Right lung (tissue), 2 donors: ENCODE measurements at regions not wholly inside any gene's neighbourhood (a gene's known extent, or its start where the extent isn't known, plus 50 kb on each side); places are given as distances from the start of the nearest gene placed in this dataset.

Source experiments
- DNase-seq, 2 donors: peaks; one replicate each; pipeline ENCODE4 v3.0.0-alpha.2; 2013

DNA sequence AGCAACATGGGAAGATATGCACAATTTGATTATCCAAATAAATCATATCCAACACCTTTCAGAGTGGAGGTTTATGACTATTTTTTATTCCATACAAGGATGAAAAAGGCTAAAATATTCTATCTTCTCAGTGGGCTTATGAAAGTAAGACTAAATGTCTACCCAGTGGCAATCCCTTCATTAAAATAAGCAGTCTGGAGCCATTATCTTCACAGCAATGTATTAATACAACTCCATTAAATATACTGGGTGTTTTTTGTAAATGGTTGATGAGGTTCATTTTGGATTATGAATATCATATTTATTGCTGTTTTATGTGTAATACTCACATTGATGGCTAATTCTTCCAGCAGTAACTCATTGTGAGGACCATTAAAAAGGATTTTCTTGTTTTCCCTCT lies 352.7 kb upstream of the SOX11 start:
- no peak for DNase-seq

- no peak for DNase-seq
Observed at GRCh38 chr2:5343785-5344335, 348.3 kb upstream of the SOX11 start.

DNA sequence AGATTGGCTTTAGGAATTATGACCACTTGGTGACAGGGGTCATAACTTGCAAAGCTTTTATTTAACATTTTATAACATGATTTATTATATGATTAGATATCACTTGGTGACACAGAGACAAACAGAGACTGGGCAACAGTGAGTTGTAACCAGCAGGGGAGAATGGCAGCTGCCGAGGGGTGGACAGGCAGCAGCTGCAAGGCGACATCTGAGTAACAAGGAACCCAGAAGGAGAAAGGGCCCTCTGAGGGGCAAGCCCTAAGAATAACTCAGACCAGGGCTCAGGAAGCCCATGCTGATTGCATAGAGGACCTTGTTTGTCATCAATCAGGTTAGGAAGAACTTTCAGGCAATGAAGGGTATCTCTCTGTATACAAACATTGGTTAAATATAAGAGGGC lies 339.9 kb upstream of the SOX11 start:
- no peak for DNase-seq

- no peak for DNase-seq
Observed at GRCh38 chr2:5353565-5353964, 338.6 kb upstream of the SOX11 start.

DNA sequence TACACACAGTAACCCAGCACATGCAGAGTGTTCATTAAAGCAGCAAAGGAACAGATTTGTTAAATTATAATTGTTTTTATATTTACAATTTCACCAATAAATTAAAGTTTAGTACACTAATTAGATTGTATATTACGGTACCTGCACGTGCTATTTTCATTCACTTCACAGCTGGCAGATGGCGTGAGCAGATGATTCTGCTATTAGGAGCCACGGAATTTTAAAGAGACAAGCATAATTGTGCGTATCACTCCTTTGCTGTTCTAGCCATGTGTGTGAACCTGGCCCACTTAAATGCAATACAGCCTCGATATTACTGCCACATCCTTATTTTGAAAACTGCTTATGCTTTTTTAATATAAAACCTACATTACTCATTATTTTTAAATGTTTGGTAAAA lies 332.8 kb upstream of the SOX11 start:
- no peak for DNase-seq

- no peak for DNase-seq
Observed at GRCh38 chr2:5360081-5360480, 332.1 kb upstream of the SOX11 start.

GRCh38 chr2:5364361-5364760 lies 327.8 kb upstream of the SOX11 start:
- DNase-seq, result no peak

DNA sequence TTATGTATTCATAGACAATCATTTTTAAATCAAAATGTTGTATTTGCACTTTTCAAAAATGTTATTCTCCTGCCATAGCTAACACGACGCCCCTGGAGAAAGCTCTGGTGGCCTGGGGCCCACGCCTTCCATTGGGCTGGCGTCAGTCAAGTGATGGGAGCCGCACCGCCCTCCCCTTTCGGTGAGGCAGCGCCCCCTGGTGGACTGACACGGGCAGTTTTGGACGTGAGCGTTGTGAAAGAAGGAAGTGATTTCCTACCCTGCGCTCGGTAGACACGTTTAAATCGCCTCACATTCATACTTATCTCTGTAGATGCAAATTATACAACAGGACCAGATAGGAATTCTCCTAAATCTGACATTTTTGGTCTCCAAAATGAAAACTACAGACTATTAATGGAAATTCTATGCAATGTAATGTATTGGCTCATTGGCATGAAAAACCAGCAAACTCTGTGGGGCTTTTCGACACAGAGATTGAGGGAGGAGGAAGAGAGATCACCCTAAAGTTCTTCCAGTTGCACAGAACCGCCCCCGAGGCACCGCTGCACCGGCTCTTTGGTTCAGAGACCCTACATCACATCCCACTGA lies 326.2 kb upstream of the SOX11 start:
- DNase-seq, result peak; percentile 70 to 77

GRCh38 chr2:5367321-5367720 lies 324.9 kb upstream of the SOX11 start:
- no peak for DNase-seq

DNA sequence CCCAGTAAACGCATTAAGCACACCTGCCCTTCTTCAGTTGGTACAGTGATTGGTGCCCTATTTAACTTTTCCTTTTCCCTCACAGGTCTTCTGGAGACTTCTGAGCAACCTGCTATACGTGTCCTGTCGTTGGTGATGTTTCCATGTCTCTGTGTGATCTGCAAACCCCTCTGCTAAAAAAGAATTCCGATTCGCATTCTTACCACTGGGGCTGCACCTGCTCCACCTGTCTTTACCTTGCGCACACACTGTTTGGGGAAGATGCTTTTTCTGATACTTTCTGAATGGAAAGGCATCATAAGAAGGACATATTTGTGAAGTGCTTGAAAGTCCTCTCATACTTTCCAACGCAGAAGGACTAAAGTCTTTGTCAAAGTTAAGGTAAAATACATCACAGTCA lies 323.9 kb upstream of the SOX11 start:
- DNase-seq, result no peak

- DNase-seq, result no peak
Observed at GRCh38 chr2:5369510-5369909, 322.7 kb upstream of the SOX11 start.

DNA sequence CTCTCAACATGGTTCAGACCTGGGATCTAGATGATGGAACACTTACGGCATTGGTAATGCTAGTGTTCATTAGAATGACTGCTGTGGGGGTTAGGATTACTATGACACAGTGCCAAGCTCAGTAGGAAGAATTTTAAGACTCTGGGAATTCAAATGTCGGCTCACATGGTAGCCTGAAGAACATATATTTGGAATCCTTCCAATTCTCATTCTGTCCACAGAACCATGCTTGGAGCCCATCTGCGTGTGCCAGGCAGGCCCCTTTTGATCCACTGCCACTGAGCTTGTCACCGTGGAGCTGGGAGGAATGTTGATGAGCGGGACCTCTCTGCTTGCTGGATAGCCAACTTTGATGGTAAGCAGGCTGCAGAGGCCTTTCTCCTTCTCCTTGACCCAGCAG lies 322.0 kb upstream of the SOX11 start:
- no peak for DNase-seq

DNA sequence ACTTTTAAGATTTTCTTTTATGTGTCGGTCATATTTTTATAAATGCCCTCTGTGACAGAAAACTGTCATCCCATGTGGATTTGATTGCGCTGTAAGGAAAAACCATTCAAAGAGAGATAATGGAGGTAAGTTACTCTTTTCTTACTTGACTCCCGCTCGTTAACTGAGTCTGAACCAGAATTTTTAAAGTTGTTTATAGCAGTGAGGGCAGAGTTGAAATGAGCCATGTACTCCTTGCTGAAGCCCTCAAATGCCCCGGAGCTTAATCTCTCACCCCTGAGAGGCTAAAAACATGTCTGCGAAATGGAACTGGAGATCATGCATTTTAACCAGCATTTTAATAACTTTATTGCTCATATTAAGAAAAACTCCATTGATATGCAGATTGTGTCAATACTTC lies 320.0 kb upstream of the SOX11 start:
- DNase-seq, result no peak

DNA sequence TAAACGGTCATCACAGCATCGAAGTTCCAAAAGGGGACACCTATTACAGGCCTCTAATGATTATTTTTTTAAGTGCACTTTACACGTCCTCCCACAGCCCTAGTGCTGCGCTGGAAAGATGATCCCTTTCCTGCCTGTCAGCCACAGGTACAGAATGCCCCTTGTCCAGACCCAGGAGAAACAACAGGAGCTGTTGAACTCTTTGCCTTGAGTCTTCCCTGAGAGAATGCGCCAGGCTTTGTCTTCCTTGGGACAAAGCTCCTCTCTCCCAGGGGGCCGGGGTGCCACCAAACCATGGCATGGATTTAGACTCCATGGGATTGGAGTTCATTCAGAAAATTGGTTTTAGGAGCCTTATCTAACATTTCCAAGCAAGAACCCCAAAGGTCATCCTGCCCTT lies 319.0 kb upstream of the SOX11 start:
- DNase-seq, result no peak

GRCh38 chr2:5374762-5375161 lies 317.4 kb upstream of the SOX11 start:
- no peak for DNase-seq

DNA sequence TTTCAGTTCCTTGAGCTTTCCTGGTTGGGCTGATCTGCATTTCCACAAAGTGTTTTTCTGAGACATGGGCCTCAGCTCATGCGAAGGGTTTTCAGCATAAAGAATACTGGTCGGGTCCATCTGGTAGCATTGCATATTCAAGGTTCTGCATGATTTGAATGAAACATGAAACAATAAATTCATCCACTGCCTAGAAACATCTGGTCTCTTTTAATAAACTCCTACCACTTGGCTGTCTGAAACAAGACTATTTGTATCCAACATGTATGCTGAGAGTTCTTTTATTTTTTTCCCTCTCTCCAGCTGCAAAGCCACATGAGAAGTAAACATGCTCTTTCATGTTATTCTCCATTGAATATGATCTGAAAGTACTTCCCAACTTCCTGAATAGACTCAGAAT lies 314.9 kb upstream of the SOX11 start:
- DNase-seq, result peak in 1 of 2 donors; percentile 35

- DNase-seq, result no peak
Observed at GRCh38 chr2:5379811-5380210, 312.4 kb upstream of the SOX11 start.

- no peak for DNase-seq
Observed at GRCh38 chr2:5385596-5385995, 306.6 kb upstream of the SOX11 start.

- DNase-seq, result no peak
Observed at GRCh38 chr2:5387406-5387805, 304.8 kb upstream of the SOX11 start.

DNA sequence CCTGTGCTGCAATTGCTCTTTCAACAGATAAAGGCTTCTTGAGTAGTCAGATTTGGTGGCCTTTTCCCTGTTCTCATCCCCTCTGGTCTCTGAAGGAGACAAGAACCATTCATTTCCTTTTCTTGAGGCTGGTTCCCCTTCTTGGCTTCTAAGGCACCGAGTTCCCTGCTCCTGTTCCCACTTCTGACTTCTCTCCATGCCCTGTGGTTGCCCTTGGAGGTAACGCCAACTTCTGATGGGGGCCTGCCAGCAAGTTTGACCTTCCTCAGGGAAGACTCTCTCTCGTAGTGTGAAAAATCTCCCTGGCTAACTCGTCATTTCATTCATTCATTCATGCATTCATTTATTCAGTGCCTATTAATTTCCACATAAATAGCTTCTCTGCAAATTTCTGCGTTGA lies 302.4 kb upstream of the SOX11 start:
- DNase-seq, result no peak

DNA sequence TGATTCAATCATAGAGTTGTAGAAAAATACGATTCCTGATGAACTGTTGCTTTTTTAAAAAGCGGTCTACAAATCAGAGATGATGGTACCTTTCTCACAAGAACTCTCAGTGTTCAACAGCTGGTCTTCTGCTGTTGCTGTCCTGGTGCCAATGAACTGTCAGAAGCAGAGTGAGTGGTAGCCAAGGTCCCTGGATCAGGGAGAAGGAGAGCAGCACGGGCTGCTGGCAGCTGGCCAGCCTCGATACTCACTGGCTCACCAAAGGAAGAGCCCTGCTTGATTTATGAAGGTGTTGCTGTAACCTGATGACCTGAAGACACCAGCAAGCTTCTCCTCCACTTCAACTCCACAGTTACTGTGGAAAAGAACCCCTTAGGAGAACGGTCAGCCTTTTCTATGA lies 300.8 kb upstream of the SOX11 start:
- peak; percentile 57 to 60 for DNase-seq

- no peak for DNase-seq
Observed at GRCh38 chr2:5392658-5393057, 299.5 kb upstream of the SOX11 start.

GRCh38 chr2:5393474-5393873 lies 298.7 kb upstream of the SOX11 start:
- DNase-seq, result no peak

DNA sequence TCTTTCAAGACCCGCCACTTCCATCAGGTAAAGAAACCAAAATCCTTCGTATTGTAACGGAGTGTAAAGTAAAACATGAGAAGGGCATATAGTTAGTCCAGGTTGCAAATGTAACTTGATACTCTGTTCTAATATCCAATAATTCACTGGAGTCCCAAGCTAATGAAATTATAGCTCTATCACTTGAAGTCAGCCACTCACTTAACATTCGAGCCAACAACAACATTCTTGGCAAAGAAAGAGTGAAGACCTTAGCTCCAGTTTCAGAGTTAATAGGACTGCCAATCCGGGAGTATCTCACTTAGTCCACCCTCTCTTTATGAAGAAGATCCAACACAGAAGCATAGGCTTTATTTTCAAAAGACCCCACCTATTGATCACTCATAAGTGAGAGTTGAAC lies 298.0 kb upstream of the SOX11 start:
- DNase-seq, result no peak
